ENCODE measurements at regions not wholly inside any gene's neighbourhood (a gene's known extent, or its start where the extent isn't known, plus 50 kb on each side); places are given as distances from the start of the nearest gene placed in this dataset.

DNA sequence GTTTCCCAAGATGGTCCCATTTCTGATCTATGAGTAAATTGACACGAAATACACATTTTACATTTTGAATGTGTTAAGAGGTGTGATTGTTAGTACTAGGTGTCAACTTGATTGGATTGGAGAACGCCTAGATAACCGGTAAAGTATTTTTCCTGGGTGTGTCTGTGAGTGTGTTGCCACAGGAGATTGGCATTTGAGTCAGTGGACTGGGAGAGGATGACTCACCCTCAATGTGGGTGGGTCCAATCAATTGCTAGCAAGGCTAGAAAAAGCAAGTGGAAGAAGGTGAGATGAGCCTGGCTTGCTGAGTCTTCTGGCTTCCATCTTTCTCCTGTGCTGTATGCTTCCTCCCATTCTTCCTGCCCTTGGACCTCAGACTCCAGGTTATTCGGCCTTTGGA lies 960.7 kb upstream of the PCDH9 start:
- no peak for TF ChIP-seq CTBP1 (IDR thresholded peaks at IDR 0.05; ENCODE audit: borderline replicate concordance)
- no peak for TF ChIP-seq IRF2 (CRISPR knock-in tag; IDR thresholded peaks at IDR 0.05)
- TF ChIP-seq ZNF764 (CRISPR knock-in tag; IDR thresholded peaks at IDR 0.05; ENCODE audit: low read depth) = no peak
- TF ChIP-seq FOXP4 (CRISPR knock-in tag; IDR thresholded peaks at IDR 0.05; ENCODE audit: borderline replicate concordance) = no peak
- no peak for TF ChIP-seq CTCF (IDR thresholded peaks at IDR 0.05 in 2 of 3, conservative IDR thresholded peaks at IDR 0.05 in 1 of 3; ENCODE audit: insufficient read depth in 2 of 3, low read depth in 1 of 3, low read length in 3 of 3)
- no peak for TF ChIP-seq MYNN (IDR thresholded peaks at IDR 0.05)
- no peak for TF ChIP-seq MYNN (CRISPR knock-in tag; IDR thresholded peaks at IDR 0.05)
- TF ChIP-seq MYC (IDR thresholded peaks at IDR 0.05; ENCODE audit: low read depth, low read length) = no peak
- no peak for TF ChIP-seq MYC (CRISPR knock-in tag; IDR thresholded peaks at IDR 0.05; ENCODE audit: borderline replicate concordance, low read depth)
- TF ChIP-seq JUND (IDR thresholded peaks at IDR 0.05; ENCODE audit: borderline replicate concordance, low read depth, low read length) = no peak
- no peak for TF ChIP-seq JUND (tag; IDR thresholded peaks at IDR 0.05; ENCODE audit: borderline replicate concordance, low read depth, low read length)
- TF ChIP-seq CREB1 (IDR thresholded peaks at IDR 0.05) = no peak
- TF ChIP-seq CREB1 (CRISPR knock-in tag; IDR thresholded peaks at IDR 0.05) = no peak
- TF ChIP-seq EGR1 (conservative IDR thresholded peaks at IDR 0.05) = no peak

All from K562 (cell line).